ENCODE measurements at regions not wholly inside any gene's neighbourhood (a gene's known extent, or its start where the extent isn't known, plus 50 kb on each side); places are given as distances from the start of the nearest gene placed in this dataset.

- Histone ChIP-seq H3K4me1 (no peaks in the 10 kb centered on the region), H3K36me3 (no peaks in the 10 kb centered on the region), H3K27me3 (no peaks in the 10 kb centered on the region), H3K4me3 (no peak overlapping the region), H3K9me3 (no peaks in the 10 kb centered on the region), H3K27ac (no peak overlapping the region)
- no peak for DNase-seq
- TF ChIP-seq, protein P1, sequence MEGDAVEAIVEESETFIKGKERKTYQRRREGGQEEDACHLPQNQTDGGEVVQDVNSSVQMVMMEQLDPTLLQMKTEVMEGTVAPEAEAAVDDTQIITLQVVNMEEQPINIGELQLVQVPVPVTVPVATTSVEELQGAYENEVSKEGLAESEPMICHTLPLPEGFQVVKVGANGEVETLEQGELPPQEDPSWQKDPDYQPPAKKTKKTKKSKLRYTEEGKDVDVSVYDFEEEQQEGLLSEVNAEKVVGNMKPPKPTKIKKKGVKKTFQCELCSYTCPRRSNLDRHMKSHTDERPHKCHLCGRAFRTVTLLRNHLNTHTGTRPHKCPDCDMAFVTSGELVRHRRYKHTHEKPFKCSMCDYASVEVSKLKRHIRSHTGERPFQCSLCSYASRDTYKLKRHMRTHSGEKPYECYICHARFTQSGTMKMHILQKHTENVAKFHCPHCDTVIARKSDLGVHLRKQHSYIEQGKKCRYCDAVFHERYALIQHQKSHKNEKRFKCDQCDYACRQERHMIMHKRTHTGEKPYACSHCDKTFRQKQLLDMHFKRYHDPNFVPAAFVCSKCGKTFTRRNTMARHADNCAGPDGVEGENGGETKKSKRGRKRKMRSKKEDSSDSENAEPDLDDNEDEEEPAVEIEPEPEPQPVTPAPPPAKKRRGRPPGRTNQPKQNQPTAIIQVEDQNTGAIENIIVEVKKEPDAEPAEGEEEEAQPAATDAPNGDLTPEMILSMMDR (IDR thresholded peaks at IDR 0.05) = no peak
- no peak for TF ChIP-seq POLR2A (IDR thresholded peaks at IDR 0.05)
Observed at GRCh38 chr11:106326087-106326486, 248.6 kb downstream of the AASDHPPT start.

DNA sequence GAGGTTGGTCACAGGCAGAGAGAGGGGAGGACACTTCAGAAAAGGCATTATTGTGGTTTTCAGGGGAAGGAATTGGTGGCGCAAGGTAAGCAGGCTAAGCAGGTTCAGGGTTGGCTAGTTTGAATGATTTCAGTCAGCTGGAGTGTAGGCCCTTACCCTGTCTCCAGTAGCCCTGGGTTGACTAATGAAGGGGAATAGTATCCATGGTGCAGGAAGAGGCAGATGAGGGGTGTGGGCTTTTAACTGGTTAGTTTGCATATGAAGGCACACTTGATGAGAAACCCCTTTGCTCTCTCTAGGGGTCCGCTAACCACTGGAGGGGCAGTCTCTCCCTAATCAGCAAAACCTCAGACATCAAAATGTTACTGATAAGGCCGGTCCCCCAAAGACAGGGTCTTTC is 249.7 kb downstream of the AASDHPPT start:
- no peaks in the 10 kb centered on the region for H3K27me3 ChIP-seq
- TF ChIP-seq, protein P1 (IDR thresholded peaks at IDR 0.05) = no peak
- H3K36me3 ChIP-seq = no peaks in the 10 kb centered on the region
- H3K27ac ChIP-seq = no peak overlapping the region
- H3K4me1 ChIP-seq = no peaks in the 10 kb centered on the region
- DNase-seq = no peak
- H3K4me3 ChIP-seq = no peak overlapping the region
- H3K9me3 ChIP-seq = no peaks in the 10 kb centered on the region

GRCh38 chr11:106327637-106328036 is 250.2 kb downstream of the AASDHPPT start:
- no peaks in the 10 kb centered on the region for H3K36me3 ChIP-seq
- H3K27me3 ChIP-seq = no peaks in the 10 kb centered on the region
- no peaks in the 10 kb centered on the region for H3K9me3 ChIP-seq
- DNase-seq = no peak
- no peaks in the 10 kb centered on the region for H3K4me1 ChIP-seq
- H3K4me3 ChIP-seq = no peak overlapping the region
- H3K27ac ChIP-seq = no peak overlapping the region
- TF ChIP-seq, protein P1 (IDR thresholded peaks at IDR 0.05) = no peak
- no peak for TF ChIP-seq POLR2A (IDR thresholded peaks at IDR 0.05)

GRCh38 chr11:106329273-106330018 is 252.0 kb downstream of the AASDHPPT start:
- Histone ChIP-seq H3K27ac (no peak overlapping the region), H3K27me3 (no peaks in the 10 kb centered on the region), H3K9me3 (no peaks in the 10 kb centered on the region), H3K4me3 (no peak overlapping the region), H3K4me1 (no peaks in the 10 kb centered on the region), H3K36me3 (no peaks in the 10 kb centered on the region)
- no peak for DNase-seq
- TF ChIP-seq POLR2A (IDR thresholded peaks at IDR 0.05) = no peak
- TF ChIP-seq, protein P1 (IDR thresholded peaks at IDR 0.05) = no peak

DNA sequence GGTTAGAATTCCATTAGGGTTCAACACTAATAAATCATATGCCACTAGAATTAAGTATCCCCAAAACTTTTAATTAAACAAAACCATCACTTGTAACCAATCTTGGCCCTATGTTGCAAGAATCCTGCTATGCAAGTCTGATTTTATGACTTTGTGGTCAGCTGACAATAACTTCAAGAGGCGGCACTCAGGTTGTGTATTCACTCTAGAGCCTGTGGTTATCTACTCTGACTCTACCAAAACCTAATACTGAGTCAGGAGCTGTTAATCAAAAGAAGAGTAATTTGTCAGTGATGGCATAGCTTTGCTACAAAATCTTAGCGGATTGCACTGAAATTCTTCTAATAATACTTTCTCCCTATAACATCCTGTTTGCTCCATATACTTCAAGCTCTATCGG is 253.7 kb downstream of the AASDHPPT start:
- Histone ChIP-seq H3K27ac (no peak overlapping the region), H3K9me3 (no peaks in the 10 kb centered on the region), H3K27me3 (no peaks in the 10 kb centered on the region), H3K4me1 (no peaks in the 10 kb centered on the region), H3K4me3 (no peak overlapping the region), H3K36me3 (no peaks in the 10 kb centered on the region)
- no peak for DNase-seq
- TF ChIP-seq, protein P1 (IDR thresholded peaks at IDR 0.05) = no peak
- TF ChIP-seq POLR2A (IDR thresholded peaks at IDR 0.05) = no peak

GRCh38 chr11:106333678-106334077 is 256.2 kb downstream of the AASDHPPT start:
- TF ChIP-seq, protein P1 (IDR thresholded peaks at IDR 0.05) = no peak
- TF ChIP-seq POLR2A (IDR thresholded peaks at IDR 0.05) = no peak
- Histone ChIP-seq H3K4me1 (no peaks in the 10 kb centered on the region), H3K9me3 (no peaks in the 10 kb centered on the region), H3K27ac (no peak overlapping the region), H3K36me3 (no peaks in the 10 kb centered on the region), H3K27me3 (no peaks in the 10 kb centered on the region), H3K4me3 (no peak overlapping the region)
- DNase-seq = no peak
